HG02973 (cell line): ENCODE measurements at regions not wholly inside any gene's neighbourhood (a gene's known extent, or its start where the extent isn't known, plus 50 kb on each side); places are given as distances from the start of the nearest gene placed in this dataset.

Experiments used
- ATAC-seq: cut with Tn5 transposase; IDR thresholded peaks from one replicate; pipeline ENCODE4 v1.9.1; 2021; ENCODE audit warnings: moderate library complexity; ENCODE audit not compliant: unreplicated experiment

GRCh38 chr4:140809676-140810075, 53.5 kb upstream of the TBC1D9 start:
- no peak for ATAC-seq

GRCh38 chr4:140808256-140808655, 52.1 kb upstream of the TBC1D9 start:
- no peak for ATAC-seq

GRCh38 chr4:140807491-140808252, 51.5 kb upstream of the TBC1D9 start:
- peak; percentile 74 for ATAC-seq

- peak; percentile 84 for ATAC-seq
Observed at GRCh38 chr4:140806163-140806562, 50.0 kb upstream of the TBC1D9 start.
